NCI-H2196 (cell line): ENCODE measurements at regions not wholly inside any gene's neighbourhood (a gene's known extent, or its start where the extent isn't known, plus 50 kb on each side); places are given as distances from the start of the nearest gene placed in this dataset.
"Not testable (repeated sequence)": the region's sequence is repeated elsewhere in the genome, so short reads cannot be mapped to it uniquely, and the experiment has no call there.

Experiments
- DNase-seq: peaks from one replicate; lab custom pipeline; 2025; ENCODE audit not compliant: unreplicated experiment; lab: John Stamatoyannopoulos, UW

- no peak for DNase-seq
These were observed 462.8 kb downstream of the MID1IP1 start for GRCh38 chrX:39264023-39264422.

GRCh38 chrX:39267176-39267575, 465.9 kb downstream of the MID1IP1 start:
- no peak for DNase-seq

GRCh38 chrX:39268207-39268606, 466.9 kb downstream of the MID1IP1 start:
- no peak for DNase-seq

GRCh38 chrX:39275500-39276068, 474.3 kb downstream of the MID1IP1 start:
- no peak for DNase-seq

- not testable (repeated sequence) for DNase-seq
These were observed 476.6 kb downstream of the MID1IP1 start for GRCh38 chrX:39277685-39278390.

- no peak for DNase-seq
These were observed 482.0 kb downstream of the MID1IP1 start for GRCh38 chrX:39283239-39283638.

GRCh38 chrX:39288592-39288991, 487.3 kb downstream of the MID1IP1 start:
- no peak for DNase-seq

GRCh38 chrX:39289827-39290226, 488.6 kb downstream of the MID1IP1 start:
- DNase-seq, result no peak

GRCh38 chrX:39293203-39293602, 491.9 kb downstream of the MID1IP1 start:
- no peak for DNase-seq

GRCh38 chrX:39296472-39296871, 495.2 kb downstream of the MID1IP1 start:
- no peak for DNase-seq

GRCh38 chrX:39298821-39299220, 497.6 kb downstream of the MID1IP1 start:
- no peak for DNase-seq

GRCh38 chrX:39299615-39300014, 498.4 kb downstream of the MID1IP1 start:
- DNase-seq, result no peak

- DNase-seq, result peak; percentile 59
These were observed 499.8 kb downstream of the MID1IP1 start for GRCh38 chrX:39301036-39301435.

- no peak for DNase-seq
These were observed 501.6 kb downstream of the MID1IP1 start for GRCh38 chrX:39302838-39303237.

- no peak for DNase-seq
These were observed 503.5 kb downstream of the MID1IP1 start for GRCh38 chrX:39304746-39305145.

- no peak for DNase-seq
These were observed 506.2 kb downstream of the MID1IP1 start for GRCh38 chrX:39307488-39307887.

GRCh38 chrX:39308126-39308525, 506.9 kb downstream of the MID1IP1 start:
- DNase-seq, result no peak

- peak; percentile 8 for DNase-seq
These were observed 507.9 kb downstream of the MID1IP1 start for GRCh38 chrX:39309018-39309635.

GRCh38 chrX:39309721-39310152, 508.5 kb downstream of the MID1IP1 start:
- DNase-seq, result no peak

- no peak for DNase-seq
These were observed 509.6 kb downstream of the MID1IP1 start for GRCh38 chrX:39310891-39311290.

GRCh38 chrX:39311646-39312045, 510.4 kb downstream of the MID1IP1 start:
- DNase-seq, result no peak

GRCh38 chrX:39313146-39313545, 511.9 kb downstream of the MID1IP1 start:
- no peak for DNase-seq
